ENCODE measurements at regions not wholly inside any gene's neighbourhood (a gene's known extent, or its start where the extent isn't known, plus 50 kb on each side); places are given as distances from the start of the nearest gene placed in this dataset.

- no peak for TF ChIP-seq ZBTB40 (IDR thresholded peaks at IDR 0.05; ENCODE audit: borderline replicate concordance)
- TF ChIP-seq HDGF (IDR thresholded peaks at IDR 0.05): no peak
- no peak for TF ChIP-seq BCL3 (IDR thresholded peaks at IDR 0.05; ENCODE audit: borderline replicate concordance, insufficient read depth, low read depth, low read length, poor library complexity, severe bottlenecking)
- no peak for TF ChIP-seq RBBP5 (conservative IDR thresholded peaks at IDR 0.05)
- TF ChIP-seq RCOR1 (conservative IDR thresholded peaks at IDR 0.05; ENCODE audit: low read depth, low read length): no peak
- TF ChIP-seq CHD4 (IDR thresholded peaks at IDR 0.05): no peak
- no peak for TF ChIP-seq NBN (IDR thresholded peaks at IDR 0.05)
- TF ChIP-seq ZBED1 (IDR thresholded peaks at IDR 0.05; ENCODE audit: borderline replicate concordance): no peak
- TF ChIP-seq BACH1 (IDR thresholded peaks at IDR 0.05; ENCODE audit: borderline replicate concordance): no peak
Observed at GRCh38 chr2:156834431-156834830, 398.3 kb downstream of the GPD2 start (continued).
